IMR-90 (cell line): ENCODE measurements at regions not wholly inside any gene's neighbourhood (a gene's known extent, or its start where the extent isn't known, plus 50 kb on each side); places are given as distances from the start of the nearest gene placed in this dataset.
"Not testable (repeated sequence)": the region's sequence is repeated elsewhere in the genome, so short reads cannot be mapped to it uniquely, and the experiment has no call there.

Experiments
- ATAC-seq: fragments of 200-7000 bp; cut with Tn5 transposase; 2 replicates; pipeline ENCODE4 v1.9.1; 2020; ENCODE audit warnings: low read depth, mild to moderate bottlenecking, moderate library complexity
- BruUV-seq: library from RNA; stranded (reverse); fragments of 400-500 nt; replicated peaks from 2 replicates; lab custom pipeline; 2021; lab: Mats Ljungman, UMichigan
- CTCF ChIA-PET: fragments of 300-600 bp; formaldehyde crosslinking; extraction: SDS; loops from one replicate; lab custom pipeline; 2021; ENCODE audit warnings: antibody characterized with exemption; lab: Yijun Ruan, JAX
- POLR2A ChIA-PET: fragments of 300-600 bp; sonication (Branson Sonifier 250); formaldehyde crosslinking; loops from one replicate; lab custom pipeline; 2022; ENCODE audit warnings: antibody characterized with exemption; ENCODE audit not compliant: unreplicated experiment; lab: Charles Lee
- DNase-seq: peaks from one replicate; pipeline ENCODE4 v3.0.0; 2013
- H2AFZ ChIP-seq: replicated peaks from 2 replicates; pipeline ENCODE3; 2013; ENCODE audit warnings: low read length, mild to moderate bottlenecking; ENCODE audit not compliant: poor library complexity
- H2AK5ac ChIP-seq: 2 replicates; pipeline ENCODE4 v1.6.1; 2013; ENCODE audit warnings: low read depth, low read length, inconsistent platforms
- H2AK9ac ChIP-seq: replicated peaks from 2 replicates; pipeline ENCODE3; 2013; ENCODE audit warnings: mild to moderate bottlenecking, low read depth, low read length, moderate library complexity; ENCODE audit not compliant: poor library complexity
- H2BK120ac ChIP-seq: 2 replicates; pipeline ENCODE4 v1.6.1; 2013; ENCODE audit warnings: low read depth, low read length, inconsistent platforms
- H2BK15ac ChIP-seq: 3 replicates; pipeline ENCODE4 v1.6.1; 2013; ENCODE audit warnings: low read depth, low read length, inconsistent platforms
- H2BK20ac ChIP-seq: 2 replicates; pipeline ENCODE4 v1.6.1; 2013; ENCODE audit warnings: low read depth, mild to moderate bottlenecking, inconsistent platforms, low read length, moderate library complexity
- H2BK5ac ChIP-seq: 2 replicates; pipeline ENCODE4 v1.6.1; 2013; ENCODE audit warnings: mild to moderate bottlenecking, low read depth, low read length, inconsistent platforms; ENCODE audit not compliant: poor library complexity, severe bottlenecking
- H3K14ac ChIP-seq: replicated peaks from 2 replicates; pipeline ENCODE4 v1.6.1; 2013; ENCODE audit warnings: low read depth, low read length, inconsistent platforms
- H3K18ac ChIP-seq: 2 replicates; pipeline ENCODE4 v1.6.1; 2013; ENCODE audit warnings: low read depth, low read length, control low read depth
- H3K23ac ChIP-seq: 2 replicates; pipeline ENCODE4 v1.6.1; 2013; ENCODE audit warnings: low read depth, low read length, inconsistent platforms
- H3K27ac ChIP-seq: 2 replicates; pipeline ENCODE4 v1.5.1; 2013; ENCODE audit warnings: mild to moderate bottlenecking, control low read depth, low read length; ENCODE audit not compliant: insufficient read depth
- H3K27me3 ChIP-seq: 2 replicates; pipeline ENCODE4 v1.6.1; 2013; ENCODE audit warnings: low read length; ENCODE audit not compliant: control insufficient read depth, insufficient read depth
- H3K36me3 ChIP-seq: 2 replicates; pipeline ENCODE4 v1.6.1; 2013; ENCODE audit warnings: low read length, mixed read lengths; ENCODE audit not compliant: control insufficient read depth, insufficient read depth
- H3K4ac ChIP-seq: 2 replicates; pipeline ENCODE4 v1.6.1; 2013; ENCODE audit warnings: low read depth, low read length, inconsistent platforms
- H3K4me1 ChIP-seq: 2 replicates; pipeline ENCODE4 v1.6.1; 2013; ENCODE audit warnings: low read length, mixed read lengths; ENCODE audit not compliant: control insufficient read depth, insufficient read depth
- H3K4me2 ChIP-seq: 2 replicates; pipeline ENCODE4 v1.6.1; 2013; ENCODE audit warnings: low read depth, mild to moderate bottlenecking, control low read depth, low read length, moderate library complexity
- H3K4me3 ChIP-seq: 2 replicates; pipeline ENCODE4 v1.5.1; 2013; ENCODE audit warnings: low read depth, mild to moderate bottlenecking, control low read depth, low read length, moderate library complexity; ENCODE audit not compliant: insufficient read depth
- H3K56ac ChIP-seq: 2 replicates; pipeline ENCODE4 v1.6.1; 2013; ENCODE audit warnings: low read length, inconsistent platforms; ENCODE audit not compliant: insufficient read depth; ENCODE audit errors: extremely low read depth
- H3K79me1 ChIP-seq, 2 experiments: 2 replicates each; pipeline ENCODE4 v1.6.1; 2013; ENCODE audit warnings: low read length in 2 of 2, inconsistent platforms in 1 of 2, low read depth in 1 of 2
- H3K9ac ChIP-seq: 2 replicates; pipeline ENCODE4 v1.6.1; 2013; ENCODE audit warnings: low read depth, low read length, control low read depth
- H3K9me1 ChIP-seq: 2 replicates; pipeline ENCODE4 v1.6.1; 2013; ENCODE audit warnings: low read length, inconsistent platforms; ENCODE audit not compliant: insufficient read depth
- H3K9me3 ChIP-seq: 2 replicates; pipeline ENCODE4 v1.6.1; 2013; ENCODE audit warnings: low read length; ENCODE audit not compliant: control insufficient read depth, insufficient read depth
- H4K20me1 ChIP-seq: 2 replicates; pipeline ENCODE4 v1.6.1; 2013; ENCODE audit warnings: low read length, inconsistent platforms; ENCODE audit not compliant: insufficient read depth
- H4K5ac ChIP-seq: 2 replicates; pipeline ENCODE4 v1.6.1; 2013; ENCODE audit warnings: mild to moderate bottlenecking, low read depth, low read length, control low read depth
- H4K8ac ChIP-seq, 2 experiments: 2 replicates each; pipeline ENCODE4 v1.6.1; 2013; ENCODE audit warnings: low read depth in 2 of 2, low read length in 2 of 2, control low read depth in 1 of 2, inconsistent platforms in 1 of 2
- H4K91ac ChIP-seq: 2 replicates; pipeline ENCODE4 v1.6.1; 2013; ENCODE audit warnings: low read depth, low read length, inconsistent platforms; ENCODE audit not compliant: insufficient read depth
- WGBS, 2 experiments: methylation state at CpG; one replicate each; pipeline versions ENCODE4 v1.1.5 to v1.1.7; 2013; ENCODE audit warnings: missing lambda C conversion rate in 2 of 2; ENCODE audit not compliant: insufficient read length in 1 of 2; ENCODE audit errors: extremely low coverage in 2 of 2; 5-methylcytosine and 5-hydroxymethylcytosine counted together
- dilution Hi-C: fragments of 300-500 bp; cut with HindIII; formaldehyde crosslinking; loops from one replicate; pipeline ENCODE4 v1.14.3; 2018; ENCODE audit warnings: low sequenced_read_pairs; ENCODE audit not compliant: unreplicated experiment
- in situ Hi-C: fragments of 300-500 bp; cut with MboI; formaldehyde crosslinking; loops from 3 replicates; pipeline ENCODE4 v1.14.3; 2019; ENCODE audit warnings: low sequenced_read_pairs, inconsistent platforms, mixed read lengths
- intact Hi-C: fragments of 100-400 bp; cut with micrococcal nuclease; formaldehyde crosslinking; loops from 2 replicates; pipeline ENCODE4 v1.10.0; 2022

DNA sequence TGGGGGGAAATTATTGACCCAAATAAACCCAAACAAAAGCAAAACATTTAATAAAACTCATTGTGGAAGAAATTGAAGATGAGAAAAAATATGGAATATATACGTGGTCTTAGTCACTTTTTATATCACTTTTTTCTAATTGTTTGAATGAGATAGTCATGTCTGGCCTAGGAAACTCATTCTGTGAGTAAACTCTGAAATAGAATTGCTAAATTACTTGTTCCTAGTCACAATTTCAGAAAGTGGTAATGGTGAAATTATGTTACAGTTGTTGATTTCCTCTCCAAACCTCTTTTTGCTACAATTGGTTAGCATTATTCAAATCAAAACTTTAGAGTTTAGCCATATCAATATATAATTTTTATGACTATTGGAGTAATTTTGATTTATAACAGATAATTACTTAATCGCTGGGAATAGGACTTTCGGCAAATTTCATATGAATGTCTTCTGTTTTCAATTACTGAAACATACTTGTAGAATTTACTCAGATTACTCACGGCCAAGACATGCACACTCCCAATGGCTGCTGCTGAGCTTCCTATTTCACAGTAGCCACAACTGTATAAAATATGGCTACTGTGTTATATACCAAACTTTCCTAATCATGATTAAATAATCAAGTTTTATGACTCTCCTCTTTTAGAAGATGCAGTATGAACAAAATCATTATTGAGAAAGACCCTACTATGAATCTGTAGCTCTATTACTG, 113.8 kb upstream of the C1QTNF3 start:
- no CpG with 5 or more reads among the region's 4 CpGs for WGBS, 2 experiments
- CTCF ChIA-PET = not testable (repeated sequence)

DNA sequence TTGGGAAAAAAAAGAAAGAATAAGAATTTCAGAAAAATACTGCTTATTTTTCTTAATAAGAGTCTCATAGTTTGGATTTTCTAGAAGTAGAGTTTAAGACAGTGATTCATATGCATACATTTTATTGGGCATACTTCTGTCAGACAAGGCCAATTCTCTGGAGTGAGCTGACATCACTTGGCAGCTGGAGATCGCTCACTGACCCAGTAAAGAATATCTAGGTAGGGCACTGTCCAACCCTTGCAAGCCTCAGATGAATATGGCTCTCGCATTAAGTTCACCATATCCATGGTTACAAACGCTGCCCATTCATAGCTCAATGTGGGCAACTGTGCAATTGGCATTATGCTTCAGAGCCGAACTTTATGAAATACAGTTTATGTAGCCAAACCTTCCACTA, 117.9 kb upstream of the C1QTNF3 start:
- dilution Hi-C loops, BruUV-seq, H3K4me2 ChIP-seq, H2BK120ac ChIP-seq, H2BK15ac ChIP-seq, DNase-seq, H2AFZ ChIP-seq, ATAC-seq, H3K14ac ChIP-seq, H3K18ac ChIP-seq, H3K79me1 ChIP-seq, H2BK20ac ChIP-seq, H3K9ac ChIP-seq, H3K9me3 ChIP-seq, H3K23ac ChIP-seq, H2BK5ac ChIP-seq, H3K4me1 ChIP-seq, H2AK9ac ChIP-seq, H4K5ac ChIP-seq, CTCF ChIA-PET, intact Hi-C loops, H4K91ac ChIP-seq, in situ Hi-C loops, H3K27ac ChIP-seq, POLR2A ChIA-PET, H3K27me3 ChIP-seq, H4K20me1 ChIP-seq, H3K4me3 ChIP-seq, H2AK5ac ChIP-seq, H4K8ac ChIP-seq, H3K9me1 ChIP-seq, H3K36me3 ChIP-seq, H3K4ac ChIP-seq, H3K56ac ChIP-seq: not testable (repeated sequence)
- 68% methylated on average over 2 of the region's 4 CpGs; no CpG with 5 or more reads in 1 of the 2 experiments for WGBS, 2 experiments

More for the DNA sequence above, 113.8 kb upstream of the C1QTNF3 start:
- H2AK5ac ChIP-seq, H3K9me1 ChIP-seq, in situ Hi-C loops, H2BK15ac ChIP-seq, H3K4me2 ChIP-seq, H2AFZ ChIP-seq, H3K18ac ChIP-seq, H3K14ac ChIP-seq, H4K20me1 ChIP-seq, H3K9ac ChIP-seq, dilution Hi-C loops, H3K36me3 ChIP-seq, H3K27me3 ChIP-seq, H3K9me3 ChIP-seq, POLR2A ChIA-PET, H3K23ac ChIP-seq, H3K79me1 ChIP-seq, H2BK120ac ChIP-seq, H4K8ac ChIP-seq, H2BK20ac ChIP-seq, H2AK9ac ChIP-seq, H2BK5ac ChIP-seq, H3K4me3 ChIP-seq, BruUV-seq, H3K56ac ChIP-seq, H4K91ac ChIP-seq, H3K4ac ChIP-seq, intact Hi-C loops, H3K27ac ChIP-seq, H3K4me1 ChIP-seq, H4K5ac ChIP-seq: not testable (repeated sequence)
- ATAC-seq (0 out of 2 replicates have a peak, but pooled peaks have one; percentile 37), DNase-seq (peak; percentile 34)
